Uterus (tissue), 3 donors: ENCODE measurements at regions not wholly inside any gene's neighbourhood (a gene's known extent, or its start where the extent isn't known, plus 50 kb on each side); places are given as distances from the start of the nearest gene placed in this dataset.

Experiments
- DNase-seq, 2 donors: peaks; one replicate each; pipeline ENCODE4 v3.0.0-alpha.2; 2019 to 2020
- H3K27ac ChIP-seq, 2 donors: fragments of 200-600 bp; sonication (generic); 1 replicate in 1 of 2; 2 replicates in 1 of 2; pipeline ENCODE4 v1.5.1; 2016 to 2018
- H3K27me3 ChIP-seq, 2 donors: fragments of 200-600 bp; sonication (generic); one replicate each; pipeline ENCODE4 v1.5.1; 2018 to 2019; ENCODE audit warnings: control low read depth in 1 of 2
- H3K36me3 ChIP-seq, 2 donors: fragments of 200-600 bp; sonication (generic); one replicate each; pipeline ENCODE4 v1.5.1; 2019; ENCODE audit warnings: control low read depth in 1 of 2
- H3K4me1 ChIP-seq, 2 donors: fragments of 200-600 bp; sonication (generic); one replicate each; pipeline ENCODE4 v1.5.1; 2018 to 2019; ENCODE audit warnings: control low read depth in 1 of 2
- H3K4me3 ChIP-seq, 2 donors: fragments of 200-600 bp; sonication (generic); 1 replicate in 1 of 2; 2 replicates in 1 of 2; pipeline ENCODE4 v1.5.1; 2018 to 2019; ENCODE audit warnings: mild to moderate bottlenecking in 1 of 2
- H3K9me3 ChIP-seq, 2 donors: fragments of 200-600 bp; sonication (generic); one replicate each; pipeline ENCODE4 v1.5.1; 2019; ENCODE audit warnings: control low read depth in 1 of 2
- CTCF ChIP-seq, 4 experiments: fragments of 200-600 bp in 2 of 4; fragments of 450-650 bp in 2 of 4; sonication (generic) in 2 of 4; IDR thresholded peaks; one replicate each; pipeline ENCODE4 v1.5.1; 2016 to 2019; ENCODE audit warnings: antibody characterized with exemption in 4 of 4, mild to moderate bottlenecking in 2 of 4, moderate library complexity in 1 of 4
- POLR2A ChIP-seq, 2 donors: fragments of 450-650 bp; IDR thresholded peaks; one replicate each; pipeline ENCODE4 v1.6.1; 2016; ENCODE audit warnings: antibody characterized with exemption in 2 of 2, mild to moderate bottlenecking in 1 of 2, moderate library complexity in 1 of 2
- intact Hi-C: fragments of 100-400 bp; cut with DNase I; formaldehyde crosslinking; loops from one replicate; pipeline ENCODE4 v1.15.1; 2023; ENCODE audit warnings: low total_unique reads
- donor health status: DM: yes; HTN: yes; CAD: no.

DNA sequence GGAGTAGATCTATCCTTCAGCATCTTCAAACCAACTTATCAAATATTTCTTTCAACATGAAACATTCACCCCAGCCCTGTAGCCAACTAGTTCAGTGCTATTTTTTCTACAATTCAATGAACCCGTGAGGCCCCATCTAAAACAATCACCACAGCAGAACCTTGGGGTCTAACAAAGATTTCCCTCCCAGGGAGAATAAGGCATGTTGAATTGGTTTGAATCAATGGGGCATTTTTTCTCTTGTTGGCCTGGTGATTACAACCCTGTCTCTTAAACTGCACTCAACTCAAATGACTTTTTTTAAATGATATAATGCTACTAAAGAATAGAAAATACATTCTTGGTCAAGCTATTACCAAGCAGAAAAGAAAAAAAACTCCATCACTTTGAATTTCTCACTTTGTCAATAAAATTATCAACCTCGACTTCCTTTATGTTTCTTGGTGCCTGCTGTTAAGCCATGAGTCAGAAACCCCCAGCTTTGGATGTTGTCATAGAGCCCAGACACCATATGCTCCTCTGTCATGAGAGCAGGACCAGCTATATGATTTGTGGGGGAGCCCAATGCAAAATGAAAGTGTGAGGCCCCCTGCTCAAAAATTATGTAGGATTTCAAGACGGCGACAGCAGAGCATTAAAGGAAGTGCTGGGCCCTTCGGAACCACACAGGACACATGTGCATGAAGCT, 282.4 kb downstream of the MEIS1 start:
- TF ChIP-seq CTCF (IDR thresholded peaks at IDR 0.05), result no peak
- TF ChIP-seq POLR2A (IDR thresholded peaks at IDR 0.05), result no peak
- H3K27me3 ChIP-seq, result no peaks in the 10 kb centered on the region
- H3K9me3 ChIP-seq, result no peaks in the 10 kb centered on the region
- H3K36me3 ChIP-seq, result no peaks in the 10 kb centered on the region
- H3K27ac ChIP-seq, result no peak overlapping the region
- H3K4me1 ChIP-seq, result no peaks in the 10 kb centered on the region
- no peak for DNase-seq
- no peak overlapping the region for H3K4me3 ChIP-seq
- intact Hi-C loops, result no loop called here

GRCh38 chr2:66717973-66718372, 283.0 kb downstream of the MEIS1 start:
- H3K27ac ChIP-seq, result no peak overlapping the region
- DNase-seq, result no peak
- no peaks in the 10 kb centered on the region for H3K36me3 ChIP-seq
- TF ChIP-seq POLR2A (IDR thresholded peaks at IDR 0.05) (no peak), CTCF (IDR thresholded peaks at IDR 0.05) (no peak)
- H3K9me3 ChIP-seq, result no peaks in the 10 kb centered on the region
- intact Hi-C loops, result no loop called here
- no peaks in the 10 kb centered on the region for H3K4me1 ChIP-seq
- H3K27me3 ChIP-seq, result no peaks in the 10 kb centered on the region
- no peak overlapping the region for H3K4me3 ChIP-seq

DNA sequence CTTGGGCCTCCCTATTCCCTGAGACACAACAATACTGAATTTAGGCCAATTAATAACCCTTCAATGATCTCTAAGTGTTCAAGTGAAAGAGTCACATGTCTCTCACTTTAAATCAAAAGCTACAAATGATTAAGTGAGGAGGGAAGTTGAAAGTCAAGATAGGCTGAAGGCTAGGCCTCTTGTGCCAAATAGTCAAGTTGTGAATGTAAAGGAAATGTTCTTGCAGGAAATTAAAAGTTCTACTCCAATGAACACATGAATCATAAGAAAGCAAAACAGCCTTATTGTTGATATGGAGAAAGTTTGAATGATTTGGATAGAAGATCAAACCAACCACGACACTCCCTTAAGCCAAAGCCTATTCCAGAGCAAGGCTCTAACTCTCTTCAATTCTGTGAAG, 286.9 kb downstream of the MEIS1 start:
- no peak overlapping the region for H3K27ac ChIP-seq
- no peaks in the 10 kb centered on the region for H3K9me3 ChIP-seq
- no peak overlapping the region for H3K4me3 ChIP-seq
- H3K4me1 ChIP-seq, result no peaks in the 10 kb centered on the region
- DNase-seq, result no peak
- intact Hi-C loops, result no loop called here
- no peaks in the 10 kb centered on the region for H3K27me3 ChIP-seq
- no peaks in the 10 kb centered on the region for H3K36me3 ChIP-seq
- TF ChIP-seq POLR2A (IDR thresholded peaks at IDR 0.05) (no peak), CTCF (IDR thresholded peaks at IDR 0.05) (no peak)

DNA sequence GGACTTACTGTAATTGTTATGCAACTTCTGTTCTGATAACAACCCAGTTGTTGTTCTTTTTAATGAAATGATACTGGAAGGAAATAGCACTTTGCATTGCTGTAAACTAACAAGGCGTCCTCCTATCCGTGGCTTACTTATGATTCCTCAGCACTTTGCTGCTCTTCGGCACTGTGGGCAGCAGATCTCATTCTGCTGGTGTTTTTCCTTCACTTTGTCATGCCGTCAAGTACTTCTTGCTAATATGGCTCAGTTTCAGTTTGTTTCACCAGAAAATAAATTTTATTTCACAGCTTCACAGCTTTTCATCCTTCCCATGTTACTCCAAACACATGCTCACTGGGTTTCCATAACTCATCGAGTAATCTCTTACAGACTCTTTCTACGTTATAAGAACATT, 289.3 kb downstream of the MEIS1 start:
- Histone ChIP-seq H3K27me3 (no peaks in the 10 kb centered on the region), H3K27ac (peak overlapping the region; percentile 63 to 72), H3K9me3 (no peaks in the 10 kb centered on the region), H3K4me1 (no peaks in the 10 kb centered on the region), H3K4me3 (no peak overlapping the region), H3K36me3 (no peaks in the 10 kb centered on the region)
- TF ChIP-seq CTCF (IDR thresholded peaks at IDR 0.05), result no peak
- TF ChIP-seq POLR2A (IDR thresholded peaks at IDR 0.05), result no peak
- no peak for DNase-seq
- intact Hi-C loops, result no loop called here

- Histone ChIP-seq H3K9me3 (no peaks in the 10 kb centered on the region), H3K4me1 (peaks cover 0 to 6% of the 10 kb centered on the region in 2 donors), H3K27me3 (no peaks in the 10 kb centered on the region), H3K36me3 (no peaks in the 10 kb centered on the region), H3K27ac (no peak overlapping the region), H3K4me3 (no peak overlapping the region)
- intact Hi-C loops, result no loop called here
- DNase-seq, result no peak
- TF ChIP-seq CTCF (IDR thresholded peaks at IDR 0.05) (no peak), POLR2A (IDR thresholded peaks at IDR 0.05) (no peak)
Measured at GRCh38 chr2:66729416-66730330, 294.7 kb downstream of the MEIS1 start.
